GM19099 (cell line): ENCODE measurements at regions not wholly inside any gene's neighbourhood (a gene's known extent, or its start where the extent isn't known, plus 50 kb on each side); places are given as distances from the start of the nearest gene placed in this dataset.

Source experiments
- POLR2A ChIP-seq: IDR thresholded peaks from 3 replicates; pipeline ENCODE4 v1.6.1; 2011; ENCODE audit warnings: low read depth; ENCODE audit not compliant: insufficient read length; ENCODE audit errors: extremely low read depth

DNA sequence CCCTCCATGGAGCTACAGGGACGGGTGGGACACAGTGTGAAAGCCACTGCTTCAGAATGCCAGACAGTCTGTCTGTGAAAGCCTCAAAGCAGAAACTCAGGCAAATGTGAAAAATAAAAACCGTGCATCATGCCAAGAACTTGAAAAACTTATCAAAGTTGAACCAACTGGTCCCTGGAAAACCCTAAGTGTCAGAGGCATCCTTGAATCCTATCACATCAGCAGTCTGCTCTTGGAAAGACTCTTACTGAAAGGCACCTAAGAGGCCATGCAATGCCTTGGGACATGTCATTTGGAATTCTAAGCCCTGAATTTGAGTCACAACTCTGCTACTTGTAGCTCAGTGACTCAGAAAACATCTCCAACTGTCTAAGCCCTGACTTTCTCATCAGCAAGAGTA, 62.4 kb upstream of the GRIN2B start:
- TF ChIP-seq POLR2A: no peak

DNA sequence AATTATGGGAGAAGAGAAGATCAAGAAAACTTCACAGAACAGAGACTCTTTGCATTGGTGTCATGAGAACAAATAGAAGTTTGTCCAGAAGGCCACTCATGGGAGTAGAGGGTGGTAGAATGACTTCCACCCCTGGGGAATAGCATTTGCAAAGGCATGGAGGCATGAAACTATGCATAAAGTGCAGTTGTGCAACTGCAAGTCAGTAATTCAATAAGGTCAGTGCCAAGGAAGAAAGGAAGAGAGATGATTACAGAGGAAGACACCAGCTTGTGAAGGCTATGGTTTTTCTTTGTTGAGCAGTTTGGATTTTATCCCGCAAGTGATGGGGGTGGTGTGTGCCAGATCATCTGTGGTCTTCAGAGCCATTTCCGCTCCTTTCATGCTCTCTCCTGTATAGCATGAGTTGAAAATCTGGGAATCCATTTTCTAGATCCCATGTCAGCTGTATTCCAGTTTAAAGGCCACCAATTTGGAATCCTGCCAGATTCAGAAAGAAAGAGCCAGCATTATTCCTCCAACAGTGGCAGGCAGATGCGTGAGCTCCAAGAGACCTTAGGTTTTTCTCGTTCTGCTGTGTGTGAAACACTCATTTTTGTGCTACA, 67.6 kb upstream of the GRIN2B start:
- no peak for TF ChIP-seq POLR2A

DNA sequence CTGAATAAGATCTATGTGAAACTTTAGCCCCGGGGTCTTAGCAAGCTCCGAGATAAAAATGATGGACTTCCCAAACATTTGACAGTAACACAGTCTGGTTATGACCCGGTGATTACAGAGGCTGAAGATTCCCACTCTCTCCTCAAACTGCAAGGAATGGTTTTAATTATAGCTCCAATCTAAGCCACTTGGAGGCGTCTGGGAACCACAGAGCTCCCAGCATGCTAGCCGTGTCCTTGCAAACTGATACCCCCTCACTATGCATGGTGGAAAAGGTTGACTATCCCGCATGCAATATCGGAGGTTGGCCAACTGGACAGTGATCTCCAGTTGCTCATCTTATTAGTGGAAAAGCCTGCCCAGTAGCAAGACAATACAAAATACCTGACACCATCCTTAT, 76.5 kb upstream of the GRIN2B start:
- TF ChIP-seq POLR2A: no peak

DNA sequence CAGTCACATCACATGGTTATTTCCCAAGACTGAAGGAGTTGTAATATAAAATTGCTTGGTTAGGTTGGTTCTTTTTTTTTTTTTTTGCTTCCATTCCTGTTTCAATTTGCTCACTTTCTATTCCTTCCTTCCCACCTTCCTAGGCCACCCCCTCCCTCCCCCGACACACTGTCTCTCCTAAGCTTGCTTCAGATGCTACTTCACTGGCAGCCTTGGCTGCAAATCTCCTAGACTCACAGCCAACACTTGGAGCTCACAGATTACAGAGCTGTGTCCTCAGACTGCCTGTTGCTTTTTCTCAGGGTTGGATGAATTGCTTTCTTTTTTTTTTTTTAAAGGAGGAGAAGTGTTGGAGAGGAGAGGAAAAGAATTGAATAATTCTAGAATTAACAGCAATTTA, 77.3 kb upstream of the GRIN2B start:
- no peak for TF ChIP-seq POLR2A

DNA sequence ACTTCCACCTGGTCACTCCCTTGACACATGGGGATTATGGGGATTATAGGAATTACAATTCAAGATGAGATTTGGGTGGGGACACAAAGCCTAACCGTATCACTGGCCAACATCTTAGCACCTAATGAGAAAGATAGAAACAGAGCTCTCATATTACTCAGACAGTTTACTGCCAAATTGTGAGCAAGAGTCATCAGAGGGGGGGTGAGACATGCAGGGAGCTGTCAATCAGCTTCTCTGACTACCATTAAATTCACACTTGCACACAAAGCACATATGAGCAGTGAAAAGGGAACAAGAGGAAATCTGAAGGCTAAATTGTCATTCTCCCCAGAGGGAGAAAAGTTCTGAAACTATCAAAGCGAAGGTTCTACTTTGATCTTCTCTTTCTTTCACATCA, 78.1 kb upstream of the GRIN2B start:
- TF ChIP-seq POLR2A: no peak

DNA sequence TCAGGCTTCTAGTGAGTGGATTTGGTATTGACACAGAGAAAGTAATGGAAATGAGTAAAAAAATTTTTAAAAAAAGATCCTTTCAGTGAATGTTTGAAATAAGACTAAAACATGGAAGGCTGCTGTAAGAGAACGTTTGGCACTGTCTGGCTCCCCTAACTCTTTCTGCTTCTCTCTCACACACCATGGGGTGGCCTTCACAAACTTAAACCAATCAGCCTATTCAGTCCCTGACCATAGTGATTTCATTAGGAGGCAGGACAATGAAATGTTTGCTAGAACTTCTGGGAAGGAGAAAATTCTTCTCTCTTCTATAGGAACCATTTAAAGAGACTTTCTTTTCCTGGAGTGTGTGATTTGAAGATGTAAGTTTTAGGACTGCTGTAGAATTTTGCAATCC, 84.2 kb upstream of the GRIN2B start:
- TF ChIP-seq POLR2A: no peak

DNA sequence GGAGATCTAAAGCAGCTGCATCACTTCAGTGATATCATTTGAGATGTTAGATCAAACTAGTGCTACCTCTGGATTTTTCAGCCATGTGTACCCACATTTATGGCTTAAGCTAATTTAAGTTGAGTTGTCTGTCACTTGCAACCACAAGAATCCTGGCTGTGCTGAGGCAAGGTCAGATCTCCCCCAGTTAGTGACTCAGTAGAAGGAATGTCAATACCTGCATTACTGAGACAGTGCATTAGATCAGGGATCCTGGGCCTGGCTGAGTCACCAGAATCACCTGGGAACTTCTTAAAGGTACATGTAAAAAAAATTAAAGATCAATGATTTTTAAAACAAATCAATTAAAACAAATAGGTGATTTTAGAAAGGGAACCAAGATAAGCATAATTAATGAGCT, 84.6 kb upstream of the GRIN2B start:
- TF ChIP-seq POLR2A: no peak

DNA sequence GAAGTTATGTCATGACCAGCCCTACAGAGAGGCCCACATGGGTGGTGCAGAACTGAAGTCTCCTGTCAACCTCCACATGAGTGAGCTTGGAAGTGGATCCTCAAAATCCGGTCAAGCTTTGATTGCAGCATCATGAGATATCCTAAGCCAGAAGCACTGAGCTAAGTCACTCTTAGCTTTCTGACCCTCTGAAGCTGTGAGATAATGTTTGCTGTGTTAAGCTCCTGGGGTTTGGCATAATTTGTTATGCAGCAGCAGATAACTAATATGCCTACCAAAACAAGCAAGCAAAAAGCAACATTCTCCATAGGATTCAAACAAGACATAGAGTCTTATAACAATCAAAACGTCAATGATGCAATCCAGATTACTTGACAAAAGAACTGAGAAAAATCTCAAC, 87.6 kb upstream of the GRIN2B start:
- TF ChIP-seq POLR2A: no peak

DNA sequence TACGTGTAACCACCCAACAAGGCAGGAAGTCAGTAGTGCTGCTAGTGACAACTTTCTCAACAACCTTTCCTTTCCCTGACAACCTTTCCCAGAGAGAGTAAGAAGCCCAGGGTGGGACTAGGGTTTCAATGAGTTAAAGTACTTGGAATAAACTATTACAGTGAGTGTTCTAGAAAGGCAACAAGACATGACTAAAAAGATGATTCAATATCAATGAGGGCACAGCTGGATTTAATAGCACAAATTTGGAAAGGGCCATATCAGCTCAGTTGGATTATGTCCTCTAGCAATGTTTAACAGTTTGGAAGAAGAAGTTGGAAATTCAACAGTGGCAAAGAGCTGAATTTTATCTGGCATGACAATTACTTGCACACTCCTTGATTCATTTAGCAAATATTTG, 90.4 kb upstream of the GRIN2B start:
- no peak for TF ChIP-seq POLR2A

DNA sequence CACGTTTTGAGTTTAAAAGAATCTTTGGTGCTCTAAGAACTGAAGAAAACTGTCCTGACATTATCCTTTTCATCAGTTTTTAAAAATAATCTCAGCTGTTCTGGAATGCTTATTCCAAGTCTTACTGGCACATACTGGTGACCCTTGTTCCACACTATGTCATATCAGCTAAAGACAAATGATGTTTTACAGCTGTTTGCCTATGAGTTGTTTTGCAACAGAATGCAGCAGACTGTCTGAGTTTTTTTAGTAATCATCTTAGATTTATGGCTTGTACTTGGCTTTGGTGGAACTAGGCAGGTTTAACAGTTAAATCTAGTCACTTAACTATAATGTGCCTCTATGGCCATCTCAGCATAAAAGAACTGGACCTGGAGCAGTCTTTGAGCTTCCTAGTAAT, 91.6 kb upstream of the GRIN2B start:
- no peak for TF ChIP-seq POLR2A

DNA sequence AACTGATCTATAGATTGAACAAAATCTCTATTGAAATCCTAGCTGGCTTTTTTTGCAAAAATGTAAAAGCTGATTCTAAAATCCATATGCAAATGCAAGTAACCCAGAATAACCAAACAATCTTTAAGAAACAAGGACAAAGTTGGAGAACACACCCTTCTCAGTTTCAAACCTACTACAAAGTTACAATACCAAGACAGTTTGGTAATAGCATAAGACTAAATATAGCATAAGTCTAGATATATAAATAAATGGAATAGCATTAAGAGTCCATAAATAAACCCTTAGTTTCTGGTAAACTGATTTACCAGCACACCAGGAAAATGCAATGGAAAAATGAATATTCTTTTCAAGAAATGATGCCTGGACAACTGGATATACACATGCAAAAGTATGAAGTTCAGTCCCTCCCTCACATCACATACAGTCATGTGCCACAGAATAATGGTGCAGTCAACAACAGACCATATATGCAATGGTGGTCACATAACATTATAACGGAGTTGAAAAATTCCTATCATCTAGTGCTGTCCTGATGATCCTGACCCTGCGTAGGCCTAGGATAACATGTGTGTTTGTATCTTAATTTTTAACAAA, 94.5 kb upstream of the GRIN2B start:
- TF ChIP-seq POLR2A: no peak

DNA sequence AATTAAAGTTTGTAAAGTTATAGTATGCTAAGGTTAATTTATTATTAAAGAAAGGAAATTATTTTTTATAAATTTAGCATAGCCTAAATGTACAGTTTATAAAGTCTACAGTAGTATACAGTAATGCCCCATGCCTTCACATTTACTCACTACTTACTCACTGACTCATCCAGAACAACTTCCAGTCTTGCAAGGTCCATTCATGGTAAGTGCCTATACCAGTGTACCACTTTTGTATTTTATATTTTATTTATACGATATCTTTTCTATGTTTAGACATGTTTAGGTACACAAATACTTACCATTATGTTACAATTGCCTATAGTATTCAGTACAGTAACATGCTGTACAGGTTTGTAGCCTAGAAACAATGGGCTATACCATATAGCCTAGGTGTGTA, 95.1 kb upstream of the GRIN2B start:
- TF ChIP-seq POLR2A: no peak

DNA sequence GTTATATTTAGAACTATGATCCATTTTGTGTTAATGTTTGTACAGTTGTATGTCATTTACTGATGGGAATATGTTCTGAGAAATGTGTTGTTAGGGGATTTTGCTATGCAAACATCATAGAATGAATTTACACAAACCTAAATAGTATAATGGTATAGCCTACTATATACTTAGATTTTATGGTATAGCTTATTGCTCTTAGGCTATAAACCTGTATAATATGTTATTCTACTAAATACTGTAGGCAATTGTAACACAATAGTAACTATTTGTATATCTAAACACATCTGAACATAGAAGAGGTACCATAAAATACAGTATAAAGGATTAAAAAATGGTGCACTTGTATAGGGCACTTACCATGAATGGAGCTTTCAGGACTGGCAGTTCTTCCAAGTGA, 105.4 kb upstream of the GRIN2B start:
- no peak for TF ChIP-seq POLR2A

DNA sequence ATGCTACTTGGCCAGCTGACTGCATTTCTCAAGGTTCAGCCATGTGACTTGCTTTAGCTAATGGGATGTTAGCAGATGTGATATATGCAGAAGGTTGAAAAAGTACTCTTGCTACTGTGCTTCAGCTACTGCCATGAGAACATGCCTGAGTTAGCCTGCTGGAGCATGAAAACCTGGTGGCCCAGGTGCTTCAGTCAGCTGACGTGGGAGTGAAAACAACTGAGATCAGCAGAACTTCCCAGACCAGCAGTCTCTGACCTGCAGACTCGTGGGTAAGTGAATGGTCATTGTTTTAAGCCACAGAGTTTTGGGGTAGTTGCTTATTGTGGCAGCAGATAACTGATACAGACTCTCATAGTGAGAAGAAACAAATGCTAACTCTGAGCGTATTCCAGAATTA, 118.6 kb upstream of the GRIN2B start:
- TF ChIP-seq POLR2A: no peak

DNA sequence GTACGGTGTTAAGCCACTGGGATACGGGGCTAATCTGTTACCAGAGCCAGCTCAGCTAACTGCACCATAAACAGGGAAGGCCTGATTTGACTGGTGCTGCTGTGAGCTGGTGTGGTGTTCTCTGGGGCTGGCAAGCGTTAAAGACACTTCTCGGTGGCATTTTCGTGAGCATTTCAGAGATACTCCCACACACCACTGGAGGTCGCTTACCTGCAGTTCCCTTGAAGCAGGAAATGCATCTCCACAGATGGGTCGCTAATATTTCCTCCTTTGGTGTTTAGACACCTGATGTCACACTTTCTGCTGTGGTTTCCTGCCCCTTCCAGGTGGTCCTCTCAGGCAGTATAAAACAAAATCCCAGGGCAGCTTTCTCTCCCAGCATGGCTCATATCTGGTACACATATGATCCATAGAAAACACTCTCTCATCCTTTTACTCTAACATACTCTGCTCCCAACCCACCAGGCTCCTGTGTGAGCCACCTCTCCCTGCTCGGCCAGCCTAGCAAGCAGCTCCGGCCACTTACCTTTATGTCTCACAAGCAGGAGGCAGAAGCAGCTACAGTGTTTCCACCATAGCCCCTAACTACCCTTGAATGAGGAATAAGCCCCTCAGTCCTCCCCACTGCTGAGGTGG, 129.9 kb upstream of the GRIN2B start:
- TF ChIP-seq POLR2A: no peak

DNA sequence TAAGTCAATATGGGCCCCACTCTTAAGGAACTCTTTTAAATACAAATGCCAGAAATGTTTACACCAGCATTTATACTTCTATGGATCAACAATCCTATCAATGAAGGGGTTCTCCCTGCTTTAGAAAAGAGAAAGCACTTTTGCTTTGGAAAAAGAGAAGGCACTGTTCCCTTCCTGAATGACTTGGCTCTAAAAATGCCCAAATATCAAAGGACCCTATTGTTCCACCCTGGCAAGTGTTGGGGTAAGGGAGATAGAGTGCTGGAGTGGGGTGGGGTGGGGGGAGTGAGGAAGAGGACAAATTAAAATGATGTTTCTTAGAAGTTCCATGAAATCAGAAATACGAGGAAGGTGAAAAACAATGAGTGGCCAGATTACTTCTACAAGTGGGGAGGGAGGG, 131.6 kb upstream of the GRIN2B start:
- TF ChIP-seq POLR2A: no peak

DNA sequence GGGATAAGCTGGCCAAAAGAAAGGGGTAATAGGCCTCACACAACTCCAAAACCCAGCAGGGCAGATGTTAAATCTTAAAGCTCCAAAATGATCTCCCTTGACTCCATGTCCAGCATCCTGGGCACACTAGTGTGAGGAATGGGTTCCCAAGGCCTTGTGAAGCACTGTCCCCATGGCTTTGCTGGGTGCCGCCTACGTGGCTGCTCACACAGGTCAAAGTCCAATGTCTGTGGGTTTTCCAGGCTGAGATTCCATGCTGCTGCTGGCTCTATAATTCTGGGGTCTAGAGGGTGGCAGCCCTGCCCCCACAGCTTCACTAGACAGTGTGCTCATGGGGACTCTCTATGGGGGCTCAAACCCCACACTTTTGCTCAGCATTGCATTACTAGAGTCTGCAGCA, 145.3 kb upstream of the GRIN2B start:
- TF ChIP-seq POLR2A: no peak
